H1 (cell line): ENCODE measurements at regions not wholly inside any gene's neighbourhood (a gene's known extent, or its start where the extent isn't known, plus 50 kb on each side); places are given as distances from the start of the nearest gene placed in this dataset.

Experiments used
- ASH2L ChIP-seq: fragments of 200-600, 300-600 bp; sonication (generic); IDR thresholded peaks from one replicate; pipeline ENCODE4 v1.7.1; 2017; ENCODE audit warnings: low read length
- CHD2 ChIP-seq: IDR thresholded peaks from 2 replicates; pipeline ENCODE4 v1.6.1; 2012; ENCODE audit warnings: low read length, improper control_type of control experiment
- CTCF ChIP-seq, 3 experiments: IDR thresholded peaks; 1 replicate in 2 of 3; 2 replicates in 1 of 3; pipeline versions ENCODE4 v1.5.1 to v1.6.1; 2011; ENCODE audit warnings: low read length in 3 of 3, mild to moderate bottlenecking in 3 of 3, inconsistent platforms in 2 of 3, low read depth in 1 of 3, moderate library complexity in 1 of 3; ENCODE audit not compliant: insufficient read depth in 1 of 3; ENCODE audit errors: control extremely low read depth in 1 of 3
- EGR1 ChIP-seq: IDR thresholded peaks from 2 replicates; pipeline ENCODE4 v1.6.1; 2011; ENCODE audit warnings: low read depth, low read length, borderline replicate concordance
- EP300 ChIP-seq, 2 experiments: IDR thresholded peaks; 1 replicate in 1 of 2; 2 replicates in 1 of 2; pipeline ENCODE4 v1.6.1; 2011 to 2012; ENCODE audit warnings: low read depth in 2 of 2, low read length in 2 of 2, mild to moderate bottlenecking in 2 of 2, borderline replicate concordance in 1 of 2, inconsistent platforms in 1 of 2, moderate library complexity in 1 of 2
- FOSL1 ChIP-seq: IDR thresholded peaks from 2 replicates; pipeline ENCODE4 v1.6.1; 2011; ENCODE audit warnings: mild to moderate bottlenecking, low read depth, low read length, moderate library complexity; ENCODE audit not compliant: insufficient read depth
- RBBP5 ChIP-seq: IDR thresholded peaks from 2 replicates; pipeline ENCODE4 v1.7.1; 2012; ENCODE audit warnings: low read depth, mild to moderate bottlenecking, inconsistent platforms, low read length, moderate library complexity, borderline replicate concordance
- SIN3A ChIP-seq, 2 experiments: IDR thresholded peaks in 1 of 2; conservative IDR thresholded peaks in 1 of 2; 2 replicates each; pipeline ENCODE4 v1.6.1; 2011 to 2012; ENCODE audit warnings: low read length in 2 of 2, improper control_type of control experiment in 1 of 2, low read depth in 1 of 2, mild to moderate bottlenecking in 1 of 2
- SUZ12 ChIP-seq: fragments of 200-600 bp; sonication (generic); IDR thresholded peaks from 2 replicates; pipeline ENCODE4 v1.6.1; 2012; ENCODE audit warnings: mild to moderate bottlenecking, inconsistent platforms, low read length, moderate library complexity, mixed read lengths
- TCF12 ChIP-seq: IDR thresholded peaks from 2 replicates; pipeline ENCODE4 v1.6.1; 2011; ENCODE audit warnings: low read depth, mild to moderate bottlenecking, low read length
- TF ChIP-seq, protein P1 (sequence below): IDR thresholded peaks from 2 replicates; pipeline ENCODE4 v1.6.1; 2011; ENCODE audit warnings: low read depth, mild to moderate bottlenecking, low read length; ENCODE audit not compliant: insufficient read depth

- no peak for TF ChIP-seq CTCF (IDR thresholded peaks at IDR 0.05; ENCODE audit: control extremely low read depth in 1 of 3, insufficient read depth in 1 of 3, low read depth in 1 of 3, low read length in 3 of 3)
- TF ChIP-seq SUZ12, result no peak
- no peak for TF ChIP-seq FOSL1
- no peak for TF ChIP-seq RBBP5
- TF ChIP-seq, protein P1, sequence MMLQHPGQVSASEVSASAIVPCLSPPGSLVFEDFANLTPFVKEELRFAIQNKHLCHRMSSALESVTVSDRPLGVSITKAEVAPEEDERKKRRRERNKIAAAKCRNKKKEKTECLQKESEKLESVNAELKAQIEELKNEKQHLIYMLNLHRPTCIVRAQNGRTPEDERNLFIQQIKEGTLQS, result no peak
- no peak for TF ChIP-seq TCF12
- TF ChIP-seq EGR1, result no peak
- no peak for TF ChIP-seq ASH2L
- TF ChIP-seq CHD2, result no peak
- TF ChIP-seq EP300 (IDR thresholded peaks at IDR 0.05; ENCODE audit: borderline replicate concordance in 1 of 2, low read depth in 2 of 2, low read length in 2 of 2), result no peak
- TF ChIP-seq SIN3A (conservative IDR thresholded peaks at IDR 0.05 in 1 of 2, IDR thresholded peaks at IDR 0.05 in 1 of 2; ENCODE audit: low read depth in 1 of 2, low read length in 2 of 2), result no peak
Measured at GRCh38 chr5:121151534-121151933, 687.4 kb downstream of the PRR16 start.
